ENCODE measurements at regions not wholly inside any gene's neighbourhood (a gene's known extent, or its start where the extent isn't known, plus 50 kb on each side); places are given as distances from the start of the nearest gene placed in this dataset.

DNA sequence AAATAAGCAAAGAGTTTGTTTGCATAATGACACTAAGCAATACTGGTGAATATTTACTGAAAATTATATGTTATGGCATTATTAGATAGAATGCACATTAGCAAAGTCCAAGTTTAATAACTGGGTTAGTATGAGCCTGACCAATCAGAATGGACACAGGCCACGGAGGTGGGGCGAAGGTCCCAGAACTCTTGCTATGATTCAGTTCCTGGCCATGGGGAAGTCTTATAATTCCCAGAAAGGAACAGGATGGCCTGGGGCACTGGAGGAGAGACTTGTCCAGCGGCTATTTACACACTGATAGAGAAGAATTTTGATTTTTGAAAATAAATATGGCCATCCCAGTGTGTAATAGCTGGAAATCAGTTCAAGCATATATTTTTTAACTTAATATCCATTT is 372.0 kb downstream of the EFNB2 start:
- no peak for DNase-seq (ENCODE audit: low read depth in 2 of 2)
- H3K79me2 ChIP-seq (ENCODE audit: control insufficient read depth, insufficient read depth, low read length), result no peaks in the 10 kb centered on the region
- H3K9me3 ChIP-seq (ENCODE audit: control insufficient read depth, insufficient read depth, low read depth, low read length), result no peaks in the 10 kb centered on the region
- no peak overlapping the region for H3K4me3 ChIP-seq (replicated peaks in 1 of 4; ENCODE audit: control extremely low read depth in 1 of 4, insufficient read depth in 1 of 4, low read depth in 3 of 4, low read length in 4 of 4)
- H2AFZ ChIP-seq (ENCODE audit: low read length), result no peak overlapping the region
- no peaks in the 10 kb centered on the region for H3K36me3 ChIP-seq (ENCODE audit: control insufficient read depth, insufficient read depth, low read length)
- no peaks in the 10 kb centered on the region for H4K20me1 ChIP-seq (ENCODE audit: control insufficient read depth, extremely low read depth, insufficient read depth, low read length)
- TF ChIP-seq, protein P1, sequence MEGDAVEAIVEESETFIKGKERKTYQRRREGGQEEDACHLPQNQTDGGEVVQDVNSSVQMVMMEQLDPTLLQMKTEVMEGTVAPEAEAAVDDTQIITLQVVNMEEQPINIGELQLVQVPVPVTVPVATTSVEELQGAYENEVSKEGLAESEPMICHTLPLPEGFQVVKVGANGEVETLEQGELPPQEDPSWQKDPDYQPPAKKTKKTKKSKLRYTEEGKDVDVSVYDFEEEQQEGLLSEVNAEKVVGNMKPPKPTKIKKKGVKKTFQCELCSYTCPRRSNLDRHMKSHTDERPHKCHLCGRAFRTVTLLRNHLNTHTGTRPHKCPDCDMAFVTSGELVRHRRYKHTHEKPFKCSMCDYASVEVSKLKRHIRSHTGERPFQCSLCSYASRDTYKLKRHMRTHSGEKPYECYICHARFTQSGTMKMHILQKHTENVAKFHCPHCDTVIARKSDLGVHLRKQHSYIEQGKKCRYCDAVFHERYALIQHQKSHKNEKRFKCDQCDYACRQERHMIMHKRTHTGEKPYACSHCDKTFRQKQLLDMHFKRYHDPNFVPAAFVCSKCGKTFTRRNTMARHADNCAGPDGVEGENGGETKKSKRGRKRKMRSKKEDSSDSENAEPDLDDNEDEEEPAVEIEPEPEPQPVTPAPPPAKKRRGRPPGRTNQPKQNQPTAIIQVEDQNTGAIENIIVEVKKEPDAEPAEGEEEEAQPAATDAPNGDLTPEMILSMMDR (conservative IDR thresholded peaks at IDR 0.05 in 1 of 2, IDR thresholded peaks at IDR 0.05 in 1 of 2; ENCODE audit: low read depth in 1 of 2, low read length in 2 of 2), result no peak
- no peak for TF ChIP-seq EZH2 (IDR thresholded peaks at IDR 0.05; ENCODE audit: low read length, missing control alignments)
- H3K4me1 ChIP-seq (ENCODE audit: control insufficient read depth, extremely low read depth, insufficient read depth, low read length), result no peaks in the 10 kb centered on the region
- H3K4me2 ChIP-seq (ENCODE audit: extremely low read depth, insufficient read depth, low read length), result no peak overlapping the region
- H3K27me3 ChIP-seq (ENCODE audit: control insufficient read depth, insufficient read depth, low read length), result no peaks in the 10 kb centered on the region
- no peak overlapping the region for H3K27ac ChIP-seq (ENCODE audit: insufficient read depth, low read length)
- H3K9ac ChIP-seq (ENCODE audit: insufficient read depth, low read length), result no peak overlapping the region

DNA sequence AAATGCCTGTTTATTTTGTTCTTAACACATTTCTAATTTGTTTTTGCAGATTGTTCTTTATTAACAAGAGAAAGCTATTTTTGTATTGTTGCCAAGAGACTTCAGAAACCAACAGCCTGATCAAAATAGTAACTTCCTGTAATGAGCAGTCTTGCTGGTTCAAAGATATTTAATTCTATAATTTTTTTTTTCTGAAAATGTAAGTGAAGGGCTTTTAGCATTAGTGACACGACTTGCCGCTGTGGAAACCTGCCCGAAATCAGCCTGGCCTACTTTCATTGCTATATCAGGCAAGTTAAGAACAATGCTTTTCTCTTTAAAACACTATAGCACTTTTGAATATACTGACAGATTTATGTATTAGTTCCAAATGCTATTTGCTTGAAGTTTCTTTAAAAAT is 374.3 kb downstream of the EFNB2 start:
- Histone ChIP-seq H3K36me3 (ENCODE audit: control insufficient read depth, insufficient read depth, low read length) (no peaks in the 10 kb centered on the region), H3K79me2 (ENCODE audit: control insufficient read depth, insufficient read depth, low read length) (no peaks in the 10 kb centered on the region), H3K27me3 (ENCODE audit: control insufficient read depth, insufficient read depth, low read length) (no peaks in the 10 kb centered on the region), H3K9ac (ENCODE audit: insufficient read depth, low read length) (no peak overlapping the region), H3K4me1 (ENCODE audit: control insufficient read depth, extremely low read depth, insufficient read depth, low read length) (peaks cover 2% of the 10 kb centered on the region), H3K4me3 (replicated peaks in 1 of 4; ENCODE audit: control extremely low read depth in 1 of 4, insufficient read depth in 1 of 4, low read depth in 3 of 4, low read length in 4 of 4) (no peak overlapping the region), H3K4me2 (ENCODE audit: extremely low read depth, insufficient read depth, low read length) (no peak overlapping the region), H3K27ac (ENCODE audit: insufficient read depth, low read length) (no peak overlapping the region), H4K20me1 (ENCODE audit: control insufficient read depth, extremely low read depth, insufficient read depth, low read length) (no peaks in the 10 kb centered on the region), H2AFZ (ENCODE audit: low read length) (no peak overlapping the region), H3K9me3 (ENCODE audit: control insufficient read depth, insufficient read depth, low read depth, low read length) (no peaks in the 10 kb centered on the region)
- no peak for DNase-seq (ENCODE audit: low read depth in 2 of 2)
- no peak for TF ChIP-seq EZH2 (IDR thresholded peaks at IDR 0.05; ENCODE audit: low read length, missing control alignments)
- TF ChIP-seq, protein P1 (conservative IDR thresholded peaks at IDR 0.05 in 1 of 2, IDR thresholded peaks at IDR 0.05 in 1 of 2; ENCODE audit: low read depth in 1 of 2, low read length in 2 of 2), result no peak

DNA sequence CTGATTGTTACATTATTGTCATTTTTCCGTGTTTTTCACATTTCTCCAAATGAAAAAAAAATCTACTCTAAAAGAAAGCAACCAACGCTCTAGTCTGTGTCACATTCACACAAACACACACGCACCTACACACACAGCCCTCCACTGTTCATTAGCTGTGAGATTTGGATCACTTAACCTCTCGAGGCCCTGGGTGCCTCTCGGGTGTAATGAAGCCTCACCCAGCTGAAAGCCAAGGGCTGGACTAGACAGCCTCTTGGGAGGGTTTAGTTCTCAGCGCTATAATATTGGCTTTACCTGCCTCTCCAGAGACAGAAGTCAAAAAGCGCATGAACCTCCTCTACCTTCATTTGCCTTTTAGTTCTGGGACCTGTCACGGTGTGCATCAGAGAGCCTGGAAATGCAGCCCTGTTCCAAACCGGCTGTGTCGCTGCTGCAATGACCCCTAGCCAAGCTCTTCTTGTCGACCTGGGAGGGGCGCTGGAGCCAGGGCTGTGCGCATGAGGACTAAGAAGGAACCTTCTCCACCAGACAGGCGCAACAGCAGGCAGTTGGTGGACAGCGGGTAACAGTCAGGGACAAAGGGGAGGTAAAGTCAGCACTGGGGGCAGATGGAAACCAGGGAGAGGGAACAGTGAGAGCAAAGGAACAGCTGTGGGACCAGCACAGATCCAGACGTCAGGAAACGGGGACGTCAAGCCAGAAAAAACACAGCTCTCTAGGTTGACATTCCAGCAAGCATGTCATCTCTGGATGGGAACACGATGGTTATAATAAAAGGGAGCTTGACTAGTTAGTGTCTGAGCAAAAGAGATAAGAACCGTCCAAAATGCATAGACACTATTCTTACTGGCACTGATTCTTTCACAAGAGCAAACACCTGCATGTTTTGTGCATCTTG is 375.9 kb downstream of the EFNB2 start:
- Histone ChIP-seq H3K79me2 (ENCODE audit: control insufficient read depth, insufficient read depth, low read length) (no peaks in the 10 kb centered on the region), H4K20me1 (ENCODE audit: control insufficient read depth, extremely low read depth, insufficient read depth, low read length) (no peaks in the 10 kb centered on the region), H3K4me2 (ENCODE audit: extremely low read depth, insufficient read depth, low read length) (no peak overlapping the region), H3K27ac (ENCODE audit: insufficient read depth, low read length) (no peak overlapping the region), H3K9ac (ENCODE audit: insufficient read depth, low read length) (no peak overlapping the region), H2AFZ (ENCODE audit: low read length) (no peak overlapping the region), H3K4me1 (ENCODE audit: control insufficient read depth, extremely low read depth, insufficient read depth, low read length) (peaks cover 4% of the 10 kb centered on the region), H3K27me3 (ENCODE audit: control insufficient read depth, insufficient read depth, low read length) (no peaks in the 10 kb centered on the region), H3K4me3 (replicated peaks in 1 of 4; ENCODE audit: control extremely low read depth in 1 of 4, insufficient read depth in 1 of 4, low read depth in 3 of 4, low read length in 4 of 4) (no peak overlapping the region), H3K9me3 (ENCODE audit: control insufficient read depth, insufficient read depth, low read depth, low read length) (no peaks in the 10 kb centered on the region), H3K36me3 (ENCODE audit: control insufficient read depth, insufficient read depth, low read length) (no peaks in the 10 kb centered on the region)
- no peak for DNase-seq (ENCODE audit: low read depth in 2 of 2)
- TF ChIP-seq, protein P1 (conservative IDR thresholded peaks at IDR 0.05 in 1 of 2, IDR thresholded peaks at IDR 0.05 in 1 of 2; ENCODE audit: low read depth in 1 of 2, low read length in 2 of 2), result no peak
- TF ChIP-seq EZH2 (IDR thresholded peaks at IDR 0.05; ENCODE audit: low read length, missing control alignments), result no peak
